Suprapubic skin (tissue), 4 donors: ENCODE measurements at regions not wholly inside any gene's neighbourhood (a gene's known extent, or its start where the extent isn't known, plus 50 kb on each side); places are given as distances from the start of the nearest gene placed in this dataset.

Experiments
- CTCF ChIP-seq, 2 donors: fragments of 200-600 bp in 1 of 2; fragments of 450-650 bp in 1 of 2; sonication (generic) in 1 of 2; IDR thresholded peaks; one replicate each; pipeline ENCODE4 v1.5.1; 2016 to 2019; ENCODE audit warnings: antibody characterized with exemption in 2 of 2, mild to moderate bottlenecking in 1 of 2, moderate library complexity in 1 of 2
- EP300 ChIP-seq: sonication (generic); formaldehyde crosslinking; IDR thresholded peaks from one replicate; pipeline ENCODE4 v1.6.1; 2017; ENCODE audit warnings: antibody characterized with exemption
- POLR2A ChIP-seq, 2 donors: fragments of 450-650 bp; IDR thresholded peaks; one replicate each; pipeline ENCODE4 v1.6.1; 2017; ENCODE audit warnings: antibody characterized with exemption in 2 of 2, mild to moderate bottlenecking in 2 of 2, moderate library complexity in 2 of 2
- POLR2AphosphoS5 ChIP-seq, 3 donors: sonication (generic); formaldehyde crosslinking; IDR thresholded peaks; one replicate each; pipeline ENCODE4 v1.6.1; 2017; ENCODE audit warnings: antibody characterized with exemption in 3 of 3

- TF ChIP-seq POLR2AphosphoS5 (IDR thresholded peaks at IDR 0.05) (no peak), CTCF (IDR thresholded peaks at IDR 0.05) (no peak), POLR2A (IDR thresholded peaks at IDR 0.05) (no peak), EP300 (no peak)
Measured at GRCh38 chrX:36803151-36803550, 205.0 kb upstream of the FAM47C start.
